ENCODE measurements at regions not wholly inside any gene's neighbourhood (a gene's known extent, or its start where the extent isn't known, plus 50 kb on each side); places are given as distances from the start of the nearest gene placed in this dataset.

DNA sequence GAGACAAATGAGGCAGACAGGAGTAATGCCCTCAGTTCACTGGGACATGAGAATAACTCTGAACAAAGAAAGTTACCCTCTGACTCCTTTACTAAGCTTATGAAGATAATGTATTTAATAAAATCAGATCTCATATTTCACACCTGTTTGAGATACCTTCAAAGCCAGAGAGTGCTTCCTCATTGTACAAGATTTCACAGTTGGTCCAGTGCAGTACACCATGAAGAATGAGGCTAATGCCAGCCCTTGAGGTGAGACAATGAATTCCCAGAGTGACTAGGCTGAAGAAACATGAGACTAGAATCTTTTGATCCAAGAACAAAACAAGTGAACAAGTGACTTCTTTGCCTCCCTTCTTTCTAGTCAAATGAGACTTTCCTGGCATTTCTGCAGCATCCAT is 1133.8 kb downstream of the TUSC7 start:
- TF ChIP-seq CTCF (IDR thresholded peaks at IDR 0.05) (no peak), POLR2A (IDR thresholded peaks at IDR 0.05) (no peak), EP300 (IDR thresholded peaks at IDR 0.05) (no peak), POLR2AphosphoS5 (IDR thresholded peaks at IDR 0.05) (no peak)
